ENCODE measurements at regions not wholly inside any gene's neighbourhood (a gene's known extent, or its start where the extent isn't known, plus 50 kb on each side); places are given as distances from the start of the nearest gene placed in this dataset.

DNA sequence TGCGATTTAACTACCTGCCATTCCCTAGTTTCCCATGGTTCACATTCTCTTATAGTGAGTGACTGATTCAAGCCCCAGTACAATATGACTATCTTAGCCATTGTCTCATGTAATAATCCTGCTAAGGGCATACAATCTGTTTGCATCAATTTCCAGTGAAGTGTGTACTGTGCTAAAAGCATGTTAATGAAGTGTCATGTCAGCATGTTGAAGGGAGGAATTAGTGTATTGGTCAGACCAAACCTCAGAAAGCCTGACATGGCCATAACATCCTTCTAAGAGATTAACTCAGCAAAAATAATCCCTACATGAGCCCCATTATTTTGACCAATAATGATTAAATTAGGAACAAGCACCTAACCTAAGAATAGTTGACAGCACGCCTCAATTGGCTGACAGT lies 442.4 kb downstream of the ENC1 start:
- no TSS peak for BruUV-seq (replicated peaks)
- no peak for ATAC-seq
- Histone ChIP-seq H4K20me1 (ENCODE audit: control insufficient read depth, insufficient read depth) (no peaks in the 10 kb centered on the region), H3K4me1 (ENCODE audit: control insufficient read depth, insufficient read depth, low read length) (peaks cover 43% of the 10 kb centered on the region), H3K27me3 (replicated peaks in 1 of 2; ENCODE audit: control insufficient read depth in 2 of 2, insufficient read depth in 2 of 2, low read length in 1 of 2) (no peaks in the 10 kb centered on the region; a peak in 1 of 4 replicates), H3K27ac (ENCODE audit: control insufficient read depth, insufficient read depth) (no peak overlapping the region), H3K4me3 (no peak overlapping the region), H3K79me2 (ENCODE audit: control insufficient read depth, insufficient read depth, low read length) (no peaks in the 10 kb centered on the region), H2AFZ (ENCODE audit: control insufficient read depth, low read depth, low read length) (no peak overlapping the region), H3K9me3 (replicated peaks; ENCODE audit: control insufficient read depth, insufficient read depth, low read length) (no peaks in the 10 kb centered on the region; the same call in 2 of the 3 replicates), H3K4me2 (ENCODE audit: control insufficient read depth, insufficient read depth) (no peak overlapping the region), H3K9ac (ENCODE audit: control insufficient read depth, insufficient read depth, low read length) (no peak overlapping the region), H3K36me3 (ENCODE audit: control insufficient read depth in 2 of 2, insufficient read depth in 2 of 2, low read length in 1 of 2) (no peaks in the 10 kb centered on the region)
- SMC1A ChIA-PET (ENCODE audit: uncharacterized antibody, unreplicated experiment): no interaction called here
- 23% methylated on average over 2 of the region's 2 CpGs for WGBS (ENCODE audit: insufficient coverage, insufficient replicate concordance, low lambda C conversion rate, missing lambda C conversion rate)
- RAD21 ChIA-PET (ENCODE audit: unreplicated experiment): no interaction called here
- DNase-seq (ENCODE audit: low read depth, low spot score): no peak
- POLR2A ChIA-PET: no interaction called here
- no peak for TF ChIP-seq HCFC1 (IDR thresholded peaks at IDR 0.05; ENCODE audit: low read length)
- TF ChIP-seq NR2C1 (IDR thresholded peaks at IDR 0.05): no peak
- no peak for TF ChIP-seq PKNOX1 (IDR thresholded peaks at IDR 0.05)
- TF ChIP-seq BACH1 (IDR thresholded peaks at IDR 0.05; ENCODE audit: borderline replicate concordance): no peak
- no peak for TF ChIP-seq ATF3 (IDR thresholded peaks at IDR 0.05; ENCODE audit: borderline replicate concordance, extremely low read depth, low read depth, low read length)
- no peak for TF ChIP-seq FOXM1 (IDR thresholded peaks at IDR 0.05; ENCODE audit: low read depth, low read length)
- no peak for TF ChIP-seq TCF7 (IDR thresholded peaks at IDR 0.05; ENCODE audit: borderline replicate concordance)
- no peak for TF ChIP-seq SPI1 (IDR thresholded peaks at IDR 0.05; ENCODE audit: borderline replicate concordance, insufficient read depth, low read depth, low read length)
- TF ChIP-seq CBFB (IDR thresholded peaks at IDR 0.05; ENCODE audit: low read depth): no peak
- TF ChIP-seq SUPT20H (IDR thresholded peaks at IDR 0.05; ENCODE audit: borderline replicate concordance, control insufficient read depth, low read depth, low read length): no peak
- no peak for TF ChIP-seq POLR2A (IDR thresholded peaks at IDR 0.05; ENCODE audit: low read depth, low read length)
- no peak for TF ChIP-seq POLR2AphosphoS5 (IDR thresholded peaks at IDR 0.05; ENCODE audit: low read length)
- TF ChIP-seq, protein P1, sequence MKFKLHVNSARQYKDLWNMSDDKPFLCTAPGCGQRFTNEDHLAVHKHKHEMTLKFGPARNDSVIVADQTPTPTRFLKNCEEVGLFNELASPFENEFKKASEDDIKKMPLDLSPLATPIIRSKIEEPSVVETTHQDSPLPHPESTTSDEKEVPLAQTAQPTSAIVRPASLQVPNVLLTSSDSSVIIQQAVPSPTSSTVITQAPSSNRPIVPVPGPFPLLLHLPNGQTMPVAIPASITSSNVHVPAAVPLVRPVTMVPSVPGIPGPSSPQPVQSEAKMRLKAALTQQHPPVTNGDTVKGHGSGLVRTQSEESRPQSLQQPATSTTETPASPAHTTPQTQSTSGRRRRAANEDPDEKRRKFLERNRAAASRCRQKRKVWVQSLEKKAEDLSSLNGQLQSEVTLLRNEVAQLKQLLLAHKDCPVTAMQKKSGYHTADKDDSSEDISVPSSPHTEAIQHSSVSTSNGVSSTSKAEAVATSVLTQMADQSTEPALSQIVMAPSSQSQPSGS (IDR thresholded peaks at IDR 0.05; ENCODE audit: low read length): no peak
- no peak for TF ChIP-seq SMC3 (IDR thresholded peaks at IDR 0.05; ENCODE audit: borderline replicate concordance, low read length)
- no peak for TF ChIP-seq SIX5 (IDR thresholded peaks at IDR 0.05; ENCODE audit: low read depth, low read length, severe bottlenecking)
- no peak for TF ChIP-seq HDGF (IDR thresholded peaks at IDR 0.05)
- TF ChIP-seq ZNF24 (IDR thresholded peaks at IDR 0.05): no peak
- no peak for TF ChIP-seq PML (IDR thresholded peaks at IDR 0.05; ENCODE audit: low read length)
- TF ChIP-seq KLF5 (IDR thresholded peaks at IDR 0.05; ENCODE audit: partially characterized antibody): no peak
- no peak for TF ChIP-seq BMI1 (IDR thresholded peaks at IDR 0.05; ENCODE audit: borderline replicate concordance)
- in situ Hi-C loops (cut with MboI): no loop called here
- FAIRE-seq: no peak
- intact Hi-C loops (cut with micrococcal nuclease; ENCODE audit: unreplicated experiment): loop anchor here (10.0 kb wide), 1 partner anchor 293 kb away; no protein-coding TSS in a partner anchor
- CTCF ChIA-PET: no interaction called here
